ENCODE measurements at regions not wholly inside any gene's neighbourhood (a gene's known extent, or its start where the extent isn't known, plus 50 kb on each side); places are given as distances from the start of the nearest gene placed in this dataset.
"Not testable (repeated sequence)": the region's sequence is repeated elsewhere in the genome, so short reads cannot be mapped to it uniquely, and the experiment has no call there.

DNA sequence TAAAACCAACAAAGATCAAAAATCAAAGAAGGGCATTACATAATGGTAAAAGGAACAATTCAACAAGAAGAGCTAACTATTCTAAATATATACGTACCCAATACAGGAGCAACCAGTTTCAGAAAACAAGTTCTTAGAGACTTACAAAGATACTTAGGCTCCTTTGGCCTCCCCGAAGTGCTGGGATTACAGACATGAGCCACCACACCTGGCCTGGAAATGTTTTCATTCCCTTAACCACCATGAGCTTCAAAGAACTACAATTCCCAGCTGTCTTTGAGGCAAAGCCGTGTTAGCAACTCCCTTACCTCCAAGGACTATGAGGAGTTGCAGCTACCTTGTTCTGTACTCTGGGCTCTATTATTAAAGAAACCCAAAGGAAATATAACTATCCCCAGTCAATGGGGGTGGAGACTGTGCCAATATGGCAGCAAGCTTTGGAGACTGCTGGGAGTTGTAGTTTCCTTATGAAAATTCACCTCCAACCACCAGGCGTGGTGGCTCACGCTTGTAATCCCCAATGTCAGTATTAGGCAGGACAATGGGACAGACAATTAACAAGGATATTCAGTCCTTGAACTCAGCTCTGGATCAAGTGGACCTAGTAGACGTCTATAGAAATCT lies 893.9 kb downstream of the SLC6A15 start:
- not testable (repeated sequence) for DNase-seq

DNA sequence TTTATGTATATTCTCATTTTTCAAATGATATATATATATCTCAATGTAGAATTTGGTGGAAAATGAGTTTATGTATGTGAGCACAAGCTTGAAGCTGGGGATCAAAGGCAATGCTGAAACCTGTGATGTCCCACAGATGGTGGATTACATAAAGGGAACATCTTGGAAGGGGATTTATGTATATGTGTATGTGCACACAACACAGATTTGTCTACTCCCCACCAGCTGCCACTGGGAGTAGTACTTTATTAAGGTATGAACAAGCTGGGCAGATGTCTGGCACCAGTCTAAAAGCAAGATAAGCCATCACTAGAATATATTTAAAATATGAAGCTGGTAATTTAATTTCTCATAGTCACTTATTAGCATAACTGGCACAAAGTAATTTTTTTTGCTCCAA lies 895.6 kb downstream of the SLC6A15 start:
- no peak for DNase-seq

DNA sequence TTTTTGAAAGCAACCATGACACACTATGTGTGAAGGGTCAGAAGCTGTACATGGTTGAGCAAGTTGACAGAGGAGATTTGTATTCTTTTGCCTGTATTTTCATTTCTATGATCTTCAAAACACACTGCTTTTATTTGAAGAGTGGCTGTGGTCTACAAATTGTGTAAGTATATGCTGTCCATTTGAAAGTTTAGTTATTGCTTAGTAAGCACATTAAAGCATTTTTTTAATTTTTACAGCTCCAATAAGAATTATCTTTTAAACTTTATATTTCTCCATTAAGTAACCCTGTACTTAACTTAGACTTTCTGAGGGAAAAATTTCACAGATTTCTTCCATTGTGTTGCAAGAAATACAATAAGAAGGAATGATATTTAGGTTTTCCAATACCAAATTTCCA lies 915.2 kb downstream of the SLC6A15 start:
- DNase-seq: no peak

DNA sequence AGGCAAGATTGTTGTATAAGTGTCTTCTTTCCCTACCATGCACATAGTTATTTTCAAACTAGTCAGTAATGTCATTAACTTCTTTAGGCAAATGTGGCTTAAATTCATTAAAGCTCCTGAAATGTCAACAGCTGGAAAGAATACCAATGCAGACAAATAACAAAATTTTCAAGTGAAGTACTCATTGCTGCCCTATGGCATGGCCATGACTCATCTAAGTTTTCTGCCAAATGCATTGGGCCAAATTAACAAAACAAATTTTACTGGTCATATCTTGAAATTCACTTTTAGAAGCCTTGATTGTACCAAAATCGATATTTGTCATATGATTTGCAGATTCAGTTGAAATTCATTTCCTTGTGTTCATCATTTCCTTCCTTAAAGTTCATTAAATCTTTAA lies 915.9 kb downstream of the SLC6A15 start:
- DNase-seq: no peak

DNA sequence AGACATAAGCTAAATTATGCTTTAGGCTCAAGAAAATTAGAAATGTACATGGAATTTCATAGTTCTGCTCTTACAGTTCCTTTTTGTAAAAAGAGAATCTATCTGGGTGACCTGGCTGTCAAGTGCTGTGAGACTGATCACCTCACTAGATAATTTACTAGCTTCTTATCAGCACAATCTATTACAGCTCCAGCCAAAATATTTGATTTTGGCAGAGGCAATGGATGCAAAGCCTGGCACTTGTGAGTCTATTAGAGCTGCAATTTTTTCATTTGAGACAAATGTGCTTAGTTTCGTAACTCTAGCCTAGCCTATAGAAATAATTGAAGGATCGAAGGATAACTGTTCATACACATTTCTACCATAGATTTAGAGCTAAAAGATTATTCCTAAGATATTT lies 927.5 kb downstream of the SLC6A15 start:
- DNase-seq: no peak

DNA sequence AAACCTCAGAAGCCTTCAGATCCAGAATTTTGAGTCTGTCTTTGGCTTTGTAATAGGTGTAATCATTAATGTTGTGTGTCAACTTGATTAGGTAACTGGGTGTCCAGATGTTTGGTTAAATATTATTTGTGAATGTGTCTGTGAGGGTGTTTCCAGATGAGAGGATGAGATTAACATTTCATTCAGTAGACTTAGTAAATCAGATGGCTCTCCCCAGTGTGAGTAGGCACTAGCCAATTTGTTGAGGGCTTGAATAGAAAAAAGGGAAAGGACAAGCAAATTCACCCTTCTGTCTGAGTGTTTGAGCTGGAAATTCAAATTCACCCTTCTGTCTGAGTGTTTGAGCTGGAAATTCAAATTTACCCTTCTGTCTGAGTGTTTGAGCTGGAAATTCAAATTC lies 932.2 kb downstream of the SLC6A15 start:
- no peak for DNase-seq

DNA sequence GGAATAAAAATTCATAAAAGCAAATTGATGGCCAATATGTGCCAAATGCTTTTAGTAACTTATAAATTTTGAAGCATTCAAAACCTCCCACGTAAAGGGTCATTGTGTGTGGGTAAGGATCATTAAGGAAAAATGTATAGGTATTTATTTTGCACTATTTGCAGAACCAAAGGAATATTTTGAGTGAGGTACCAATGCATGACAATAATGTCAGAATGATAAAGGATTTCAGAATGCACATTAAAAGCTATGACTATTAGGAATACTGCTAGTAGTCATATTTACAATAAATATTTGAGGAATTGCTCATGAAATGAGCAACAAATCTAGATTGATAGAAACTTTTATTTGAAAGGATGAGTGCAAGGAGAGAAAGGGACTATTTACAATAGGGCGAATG lies 932.8 kb downstream of the SLC6A15 start:
- no peak for DNase-seq

DNA sequence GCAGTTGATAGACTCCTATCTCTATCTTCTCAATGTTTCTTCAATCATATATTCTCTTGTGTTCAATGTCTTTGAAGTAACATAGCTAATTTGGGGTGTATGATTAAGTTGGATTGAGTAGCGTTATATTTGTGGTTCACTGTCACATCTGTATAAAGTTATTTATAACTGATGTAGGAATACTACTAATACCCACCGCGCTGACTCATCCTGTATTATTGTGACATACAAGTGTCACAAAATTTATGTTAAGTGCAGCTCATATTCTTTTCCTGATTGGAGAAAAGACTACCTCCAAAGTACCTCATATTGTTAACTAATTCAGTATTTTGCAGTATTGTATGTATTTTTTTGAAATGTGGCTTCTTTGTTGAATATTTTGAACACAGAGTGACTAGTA lies 940.8 kb downstream of the SLC6A15 start:
- DNase-seq: no peak

DNA sequence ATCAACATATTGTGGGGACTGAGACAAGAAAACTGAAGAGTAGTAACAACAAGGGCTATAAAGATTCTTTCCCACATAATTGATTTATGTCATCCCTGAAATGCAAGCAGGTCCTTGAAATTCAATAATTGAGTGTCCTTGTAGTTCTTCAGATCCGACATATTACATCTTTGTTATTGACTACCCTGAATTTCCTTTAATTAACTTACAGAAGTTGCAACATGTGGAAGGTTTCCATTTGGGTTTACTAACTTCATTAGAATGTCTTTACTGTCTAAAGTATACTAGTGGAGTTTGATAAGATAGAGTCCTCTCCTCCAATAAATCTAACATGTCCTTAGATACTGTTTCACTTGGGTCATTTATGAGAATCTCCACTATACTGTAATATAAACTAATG lies 951.8 kb downstream of the SLC6A15 start:
- no peak for DNase-seq

DNA sequence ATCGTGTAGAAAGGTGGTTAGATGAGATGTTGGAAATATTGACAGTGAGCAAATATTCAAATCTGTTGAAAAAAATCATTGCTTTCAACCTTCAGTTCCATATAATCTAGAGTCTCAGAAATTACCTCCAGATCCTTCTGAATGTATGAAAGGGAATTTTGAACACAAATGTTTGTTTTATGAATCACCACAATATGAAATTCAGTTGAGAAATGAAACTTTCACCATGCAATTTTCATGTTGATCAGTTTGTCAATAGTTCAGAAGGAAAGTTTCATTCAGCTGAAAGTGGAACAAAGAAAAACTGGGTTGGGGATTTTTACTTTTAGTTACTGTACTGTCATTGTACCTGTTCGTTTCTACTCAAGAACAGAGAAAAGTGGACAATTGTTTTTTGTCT lies 953.6 kb downstream of the SLC6A15 start:
- no peak for DNase-seq

DNA sequence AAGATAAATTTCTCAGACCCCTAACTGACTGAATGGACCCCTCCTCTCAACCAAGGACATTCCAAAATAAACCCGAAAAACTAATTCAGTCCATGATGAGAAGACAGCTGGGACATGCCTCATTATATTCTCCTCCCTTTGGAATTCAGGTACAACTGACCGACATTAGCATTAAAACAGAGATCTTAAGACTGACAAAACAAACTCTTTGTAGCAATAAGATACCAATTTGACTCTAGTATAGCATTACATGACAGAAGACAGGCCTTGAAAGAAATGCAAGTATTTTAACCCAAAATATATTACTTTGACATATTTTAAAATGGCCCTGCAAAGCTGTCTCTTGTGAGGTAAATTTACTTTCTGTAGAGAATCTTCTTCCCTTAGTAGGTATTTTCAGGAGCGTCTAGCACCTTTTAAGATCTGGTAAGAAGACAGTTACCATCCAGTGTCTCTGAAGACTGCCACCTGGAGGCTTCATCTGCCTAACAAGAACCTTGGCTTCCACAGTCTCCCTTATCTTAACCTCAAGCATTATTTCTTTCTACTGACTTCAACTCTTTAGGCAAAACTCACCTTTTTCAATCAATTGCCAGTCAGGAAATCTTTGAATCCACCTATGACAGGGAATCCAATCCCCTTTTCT lies 957.5 kb downstream of the SLC6A15 start:
- DNase-seq: no peak

DNA sequence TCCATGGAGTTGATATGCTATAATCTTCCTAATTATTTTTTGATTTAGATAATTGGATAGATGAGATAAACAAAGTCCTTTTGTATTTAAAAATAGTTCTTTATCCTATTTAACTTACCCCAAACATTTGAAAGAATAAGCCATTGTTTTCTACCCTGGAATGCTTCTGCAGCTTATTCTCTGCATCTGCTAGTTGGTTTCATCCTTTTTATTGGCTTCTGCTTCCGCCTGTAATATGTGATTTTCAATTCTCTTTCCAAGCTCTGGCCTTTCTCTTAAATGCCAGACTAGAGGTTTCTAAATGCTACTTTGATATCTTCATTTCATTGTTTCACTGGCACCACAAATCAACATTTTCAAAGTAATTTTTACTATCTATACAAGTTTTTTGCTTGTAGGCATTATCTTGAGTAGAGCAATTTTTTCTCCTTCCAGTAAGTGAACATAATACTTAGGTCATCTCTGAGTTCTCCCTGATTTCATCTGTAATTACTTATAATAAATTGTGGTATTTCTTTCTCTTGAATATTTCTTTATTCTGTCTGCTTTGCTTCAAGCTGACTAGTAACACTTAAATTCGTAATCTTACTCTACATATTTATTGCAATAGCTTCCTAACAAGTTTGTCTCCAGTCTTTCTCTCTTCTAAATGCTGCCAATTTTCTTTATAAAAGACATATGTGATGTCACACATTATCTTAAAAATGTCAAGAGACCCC lies 958.4 kb downstream of the SLC6A15 start:
- DNase-seq: no peak

DNA sequence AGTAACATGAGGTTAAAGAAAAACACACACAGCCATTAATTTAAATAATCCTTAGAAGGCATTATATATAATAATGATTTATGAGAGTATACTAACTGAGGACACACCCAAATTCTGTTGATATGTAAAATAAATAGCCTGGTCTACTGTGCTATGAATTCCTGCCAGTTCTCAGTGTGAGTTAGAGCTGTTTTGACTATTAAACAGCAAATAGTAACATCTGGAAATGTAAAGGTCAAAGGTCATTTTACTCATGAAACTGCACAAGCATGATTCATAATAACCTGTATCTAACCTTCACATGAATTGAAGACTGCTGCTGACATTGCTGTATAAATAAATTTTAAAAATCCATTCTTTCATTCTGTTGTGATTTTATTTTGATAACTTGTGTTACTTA lies 966.7 kb downstream of the SLC6A15 start:
- no peak for DNase-seq

DNA sequence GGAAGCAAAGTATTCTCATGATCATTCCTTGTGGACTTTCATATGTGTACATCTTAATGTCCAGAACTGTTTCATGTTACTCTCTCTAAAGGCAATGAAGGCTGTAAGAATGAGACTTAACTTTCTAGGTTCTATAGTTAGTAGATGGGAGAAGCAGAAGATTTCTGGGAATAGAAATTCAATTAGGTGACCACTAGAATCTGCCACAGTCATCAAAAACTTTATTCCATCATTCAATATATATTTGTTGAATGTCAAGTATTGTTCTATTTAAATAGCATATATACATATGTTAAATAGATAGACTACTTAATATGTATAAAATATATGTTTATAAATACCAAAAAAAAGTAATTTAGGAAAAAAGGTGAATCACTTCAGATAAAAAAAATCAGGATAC lies 972.9 kb downstream of the SLC6A15 start:
- DNase-seq: no peak

DNA sequence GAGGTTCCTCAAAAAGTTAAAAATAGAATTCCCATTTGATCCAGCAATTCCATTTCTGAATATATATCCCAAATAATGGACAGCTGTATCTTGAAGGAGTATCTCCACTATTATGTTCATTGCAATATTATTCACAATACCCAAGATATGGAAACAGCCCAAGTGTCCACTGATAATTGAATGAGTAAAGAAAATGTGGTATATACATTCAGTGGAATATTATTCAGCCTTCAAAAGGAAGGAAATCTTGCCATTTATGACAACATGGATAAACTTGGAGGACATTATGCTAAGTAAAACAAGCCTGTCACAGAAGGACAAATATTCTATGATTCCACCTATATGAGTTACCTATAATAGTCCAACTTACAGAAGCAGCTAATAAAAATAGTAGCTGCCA lies 979.0 kb downstream of the SLC6A15 start:
- no peak for DNase-seq

DNA sequence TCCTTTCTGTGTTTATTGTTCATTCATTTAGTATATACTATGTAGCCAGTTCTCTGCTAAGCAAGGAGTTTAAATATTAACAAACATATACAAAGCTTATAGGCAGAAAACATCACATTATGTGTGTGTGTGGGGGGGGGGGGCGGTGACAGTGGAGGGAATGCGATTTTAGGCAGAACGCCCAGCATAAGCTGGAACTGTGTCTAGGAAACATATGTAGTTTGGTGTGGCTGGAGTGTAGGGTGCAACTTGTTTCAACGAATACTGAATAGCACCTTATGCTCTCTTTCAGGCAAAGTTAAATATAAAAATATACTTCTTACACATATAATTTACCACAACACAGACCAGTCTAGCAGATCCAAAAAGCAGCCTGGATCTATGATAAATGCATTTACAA lies 980.6 kb downstream of the SLC6A15 start:
- DNase-seq: no peak

DNA sequence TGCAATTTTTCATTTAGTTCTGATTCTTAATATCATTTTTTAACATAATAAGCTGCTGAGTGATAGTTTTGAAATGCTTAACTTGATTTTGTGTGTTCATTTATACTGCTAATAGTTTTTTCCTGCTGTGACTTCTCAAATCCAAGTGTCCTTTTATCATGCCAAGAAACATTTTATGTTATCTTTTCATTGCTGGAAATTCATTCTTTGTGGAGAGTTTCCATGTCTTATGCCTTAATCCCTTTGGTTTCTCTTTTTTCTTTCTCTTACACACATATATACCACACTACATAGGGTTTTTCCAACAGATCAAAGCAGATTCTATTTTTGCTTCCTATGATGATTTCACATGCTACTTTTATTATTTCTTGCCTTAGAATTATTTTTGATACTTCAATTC lies 981.1 kb downstream of the SLC6A15 start:
- DNase-seq: no peak

DNA sequence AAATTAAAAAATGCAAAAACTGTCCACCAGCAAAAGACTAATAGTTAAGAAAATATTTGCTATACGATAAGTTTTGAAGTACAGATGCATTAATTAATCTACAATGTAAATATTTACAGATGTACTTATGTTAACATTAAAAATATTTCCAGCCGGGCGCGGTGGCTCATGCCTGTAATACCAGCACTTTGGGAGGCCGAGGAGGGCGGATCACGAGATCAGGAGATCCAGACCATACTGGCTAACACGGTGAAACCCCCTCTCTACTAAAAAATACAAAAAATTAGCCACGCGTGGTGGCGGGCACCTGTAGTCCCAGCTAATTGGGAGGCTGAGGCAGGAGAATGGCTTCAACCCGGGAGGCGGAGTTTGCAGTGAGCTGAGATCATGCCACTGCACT lies 982.8 kb downstream of the SLC6A15 start:
- not testable (repeated sequence) for DNase-seq

DNA sequence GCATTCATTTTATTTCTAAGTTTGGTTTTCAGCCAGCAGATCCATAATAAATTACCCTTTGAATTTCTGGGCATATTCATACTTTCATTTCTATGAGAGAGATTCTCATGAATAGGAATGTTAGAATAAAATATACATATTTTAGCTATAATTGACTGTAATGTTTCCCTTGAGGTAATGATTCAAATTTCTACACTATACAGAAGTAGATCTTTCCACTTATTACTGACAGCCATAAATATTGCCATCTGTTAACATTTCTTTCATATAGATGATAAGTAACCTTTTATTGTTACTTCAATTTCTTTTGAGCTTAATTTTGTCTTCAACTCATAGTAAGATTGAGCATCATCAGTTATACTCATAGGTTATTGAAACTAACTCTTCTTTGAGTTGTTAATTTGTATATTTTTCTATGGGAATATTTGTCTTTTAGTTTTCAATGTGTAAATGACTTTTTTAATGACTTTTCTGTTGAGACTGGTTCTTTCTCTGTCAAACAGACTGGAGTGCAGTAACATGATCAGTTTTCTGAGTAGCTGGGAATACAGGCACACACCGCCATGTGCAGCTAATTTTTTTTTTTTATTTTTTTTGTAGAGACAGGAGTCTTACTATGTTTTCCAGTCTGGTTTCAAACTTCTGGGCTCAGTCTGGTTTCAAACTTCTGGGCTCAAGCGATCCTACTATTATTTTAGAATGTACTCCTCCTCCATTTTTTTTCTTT lies 991.6 kb downstream of the SLC6A15 start:
- no peak for DNase-seq

DNA sequence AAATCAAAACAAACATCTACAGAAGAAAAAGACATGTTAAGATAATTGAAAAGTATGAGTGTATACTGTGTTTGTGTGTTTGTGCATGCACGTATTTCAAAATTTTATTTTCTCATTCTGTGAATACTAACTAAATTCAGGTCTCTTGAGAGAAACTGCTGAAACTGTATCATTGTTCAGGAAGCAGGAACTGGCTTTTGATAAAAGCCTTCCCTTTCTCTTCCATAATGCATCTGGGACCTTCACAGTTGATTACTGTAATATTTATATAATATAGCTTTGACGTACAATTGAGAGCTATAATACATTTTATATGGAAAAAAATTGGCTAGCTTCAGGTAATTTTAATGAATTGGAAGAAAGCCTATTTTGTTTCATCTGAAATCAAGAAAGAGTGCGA lies 993.5 kb downstream of the SLC6A15 start:
- no peak for DNase-seq

DNA sequence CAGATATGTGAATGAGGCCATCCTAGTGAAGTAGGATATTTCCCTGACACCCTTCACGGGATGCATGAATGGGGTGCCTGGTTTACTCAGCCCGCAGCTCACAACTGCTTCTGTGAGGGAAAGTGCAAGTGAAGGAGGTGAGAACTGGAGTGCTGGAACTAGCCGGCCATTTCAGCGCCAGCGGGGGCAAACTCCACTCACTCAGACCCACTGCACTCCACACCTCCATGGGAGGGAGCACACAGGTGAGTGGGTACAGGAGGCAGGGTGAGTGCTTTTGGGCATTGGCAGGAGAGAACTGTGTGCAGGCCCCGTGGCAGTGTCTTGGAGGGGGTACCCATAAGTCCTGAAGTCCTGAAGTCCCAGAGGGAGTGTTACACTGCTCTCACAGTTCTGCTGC lies 1008.4 kb downstream of the SLC6A15 start:
- no peak for DNase-seq

DNA sequence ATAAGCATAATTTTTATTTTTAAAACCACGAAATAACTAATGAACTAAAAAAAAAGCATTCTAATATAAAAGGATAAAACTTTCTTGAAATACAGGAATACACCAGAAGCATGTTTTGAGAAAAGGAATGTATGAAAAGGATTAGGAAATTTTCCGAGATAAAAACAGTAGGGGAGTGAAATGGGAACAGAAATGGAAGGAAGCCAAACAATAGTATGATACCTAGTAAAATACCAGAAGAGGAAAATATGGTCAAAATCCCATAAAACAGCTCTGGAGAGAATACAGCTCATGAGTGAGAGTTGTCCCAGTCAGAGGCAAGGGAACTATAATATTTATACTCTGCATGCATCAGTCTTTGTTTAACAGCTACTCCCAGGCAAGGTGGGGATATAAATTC lies 1016.2 kb downstream of the SLC6A15 start:
- DNase-seq: no peak

DNA sequence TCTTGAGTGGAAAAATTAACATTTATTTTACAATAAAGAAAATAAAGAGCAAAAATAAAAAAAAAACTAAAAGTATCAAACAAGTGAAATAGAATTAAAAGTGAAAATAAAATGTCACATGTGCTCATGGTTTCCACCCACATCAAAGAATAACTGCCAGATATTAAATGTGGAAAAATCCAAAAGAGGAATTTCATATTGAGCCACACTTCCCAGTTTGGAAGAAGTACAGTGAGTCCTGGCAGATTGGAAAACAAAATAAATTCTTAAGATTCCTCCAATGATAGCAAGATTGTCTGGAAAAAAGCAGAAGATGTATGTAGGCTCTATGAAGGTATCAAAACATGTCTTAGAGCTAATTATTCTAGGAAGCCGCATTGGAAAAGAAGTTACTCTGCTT lies 1019.5 kb downstream of the SLC6A15 start:
- no peak for DNase-seq

DNA sequence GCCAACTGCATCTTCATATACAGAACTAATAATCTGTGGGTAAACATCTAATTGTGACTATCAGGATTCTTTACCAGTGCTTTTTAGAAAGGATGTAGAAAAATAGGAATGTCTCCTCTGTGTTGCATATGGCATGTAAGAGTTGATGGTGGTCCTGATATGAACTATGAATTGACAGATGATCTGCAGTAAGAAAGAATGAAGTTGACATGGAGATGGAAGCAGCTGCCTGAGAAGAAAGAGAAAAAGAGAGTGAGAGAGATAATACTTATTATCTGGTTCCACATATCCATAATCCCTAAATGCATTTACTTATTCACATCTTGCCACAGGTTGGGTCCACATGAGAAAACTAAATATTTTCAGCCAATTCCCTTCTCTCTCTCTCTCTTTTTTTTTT lies 1022.9 kb downstream of the SLC6A15 start:
- no peak for DNase-seq

Measured in activated CD4-positive, alpha-beta T cell treated with anti-CD3 and anti-CD28 coated beads, Interleukin-2, amount 50 U/mL, for 16 hours (primary cell).